Loucy (cell line): ENCODE measurements at regions not wholly inside any gene's neighbourhood (a gene's known extent, or its start where the extent isn't known, plus 50 kb on each side); places are given as distances from the start of the nearest gene placed in this dataset.

Experiments
- H2AFZ ChIP-seq: fragments of 200-600 bp; sonication (generic); 2 replicates; pipeline ENCODE4 v1.6.0; 2016; ENCODE audit warnings: antibody characterized with exemption, mild to moderate bottlenecking, low read length, moderate library complexity
- H3F3A ChIP-seq: fragments of 200-600 bp; 2 replicates; pipeline ENCODE4 v1.6.0; 2016; ENCODE audit warnings: antibody characterized with exemption, low read depth, mild to moderate bottlenecking
- H3K27me3 ChIP-seq: fragments of 200-600 bp; sonication (generic); 2 replicates; pipeline ENCODE4 v1.6.1; 2014; ENCODE audit warnings: low read length, mild to moderate bottlenecking; ENCODE audit not compliant: insufficient read depth, poor library complexity, severe bottlenecking
- H3K36me3 ChIP-seq: fragments of 200-600 bp; sonication (generic); 2 replicates; pipeline ENCODE4 v1.6.1; 2016; ENCODE audit warnings: low read length; ENCODE audit not compliant: insufficient read depth
- H3K4me1 ChIP-seq: fragments of 200-600 bp; sonication (generic); 2 replicates; pipeline ENCODE4 v1.5.1; 2014; ENCODE audit warnings: low read length, mild to moderate bottlenecking; ENCODE audit not compliant: insufficient read depth, poor library complexity, severe bottlenecking
- H3K4me2 ChIP-seq: fragments of 200-600 bp; sonication (generic); 2 replicates; pipeline ENCODE4 v1.6.0; 2014; ENCODE audit warnings: antibody characterized with exemption, low read length, low read depth, mild to moderate bottlenecking; ENCODE audit not compliant: poor library complexity, severe bottlenecking
- H3K4me3 ChIP-seq: fragments of 200-600 bp; sonication (generic); 2 replicates; pipeline ENCODE4 v1.5.1; 2014; ENCODE audit warnings: low read length, mild to moderate bottlenecking, mixed read lengths; ENCODE audit not compliant: poor library complexity, severe bottlenecking
- H3K79me2 ChIP-seq: fragments of 200-600 bp; sonication (generic); 2 replicates; pipeline ENCODE4 v1.6.1; 2014; ENCODE audit warnings: low read length; ENCODE audit not compliant: insufficient read depth
- H3K9ac ChIP-seq: fragments of 200-600 bp; sonication (generic); 2 replicates; pipeline ENCODE4 v1.6.0; 2014; ENCODE audit warnings: mild to moderate bottlenecking, low read depth, low read length, moderate library complexity; ENCODE audit not compliant: poor library complexity, severe bottlenecking
- H3K9me2 ChIP-seq: fragments of 200-600 bp; sonication (generic); replicated peaks from 2 replicates; pipeline ENCODE4 v1.6.1; 2016; ENCODE audit warnings: low read depth, low read length, mixed read lengths
- H3K9me3 ChIP-seq: fragments of 200-600 bp; sonication (generic); 2 replicates; pipeline ENCODE4 v1.6.1; 2014; ENCODE audit warnings: mild to moderate bottlenecking, antibody characterized with exemption, low read length, low read depth; ENCODE audit not compliant: insufficient read depth
- H4K20me1 ChIP-seq: fragments of 200-600 bp; sonication (generic); 2 replicates; pipeline ENCODE4 v1.6.0; 2014; ENCODE audit warnings: antibody characterized with exemption, low read length, mild to moderate bottlenecking; ENCODE audit not compliant: insufficient read depth, poor library complexity, severe bottlenecking
- EZH2phosphoT487 ChIP-seq: fragments of 200-600 bp; IDR thresholded peaks from 2 replicates; pipeline ENCODE4 v1.6.1; 2018; ENCODE audit warnings: antibody characterized with exemption, mild to moderate bottlenecking, moderate library complexity, borderline replicate concordance
- TF ChIP-seq, protein P1 (sequence below): fragments of 200-600 bp; sonication (generic); conservative IDR thresholded peaks from 2 replicates; pipeline ENCODE4 v1.5.1; 2014; ENCODE audit warnings: mild to moderate bottlenecking, antibody characterized with exemption, low read length

DNA sequence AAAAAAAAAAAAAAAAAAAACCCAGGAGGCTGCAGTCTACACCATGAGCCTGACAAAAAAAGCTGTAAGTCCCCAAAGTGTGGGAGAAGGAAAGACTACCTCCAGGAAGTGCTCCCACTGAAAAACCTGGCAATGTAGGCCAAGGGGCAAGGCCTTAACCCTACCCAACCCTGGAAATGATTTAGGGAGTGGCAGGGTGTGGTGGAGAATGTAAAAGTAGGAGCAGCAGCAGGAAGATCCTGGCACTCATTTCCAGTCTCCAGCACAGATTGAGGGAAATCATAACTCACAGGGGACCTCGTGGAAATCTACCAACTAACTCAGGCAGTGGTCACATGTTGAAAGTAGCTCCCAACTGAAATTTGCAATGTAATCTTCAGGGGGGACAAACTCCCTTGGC, 839.5 kb downstream of the EPHA3 start:
- TF ChIP-seq, protein P1, sequence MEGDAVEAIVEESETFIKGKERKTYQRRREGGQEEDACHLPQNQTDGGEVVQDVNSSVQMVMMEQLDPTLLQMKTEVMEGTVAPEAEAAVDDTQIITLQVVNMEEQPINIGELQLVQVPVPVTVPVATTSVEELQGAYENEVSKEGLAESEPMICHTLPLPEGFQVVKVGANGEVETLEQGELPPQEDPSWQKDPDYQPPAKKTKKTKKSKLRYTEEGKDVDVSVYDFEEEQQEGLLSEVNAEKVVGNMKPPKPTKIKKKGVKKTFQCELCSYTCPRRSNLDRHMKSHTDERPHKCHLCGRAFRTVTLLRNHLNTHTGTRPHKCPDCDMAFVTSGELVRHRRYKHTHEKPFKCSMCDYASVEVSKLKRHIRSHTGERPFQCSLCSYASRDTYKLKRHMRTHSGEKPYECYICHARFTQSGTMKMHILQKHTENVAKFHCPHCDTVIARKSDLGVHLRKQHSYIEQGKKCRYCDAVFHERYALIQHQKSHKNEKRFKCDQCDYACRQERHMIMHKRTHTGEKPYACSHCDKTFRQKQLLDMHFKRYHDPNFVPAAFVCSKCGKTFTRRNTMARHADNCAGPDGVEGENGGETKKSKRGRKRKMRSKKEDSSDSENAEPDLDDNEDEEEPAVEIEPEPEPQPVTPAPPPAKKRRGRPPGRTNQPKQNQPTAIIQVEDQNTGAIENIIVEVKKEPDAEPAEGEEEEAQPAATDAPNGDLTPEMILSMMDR = no peak
- no peak for TF ChIP-seq EZH2phosphoT487
- H3F3A ChIP-seq = no peaks in the 10 kb centered on the region
- H2AFZ ChIP-seq = no peak overlapping the region
- no peaks in the 10 kb centered on the region for H3K27me3 ChIP-seq
- H3K4me1 ChIP-seq = no peaks in the 10 kb centered on the region
- H3K36me3 ChIP-seq = no peaks in the 10 kb centered on the region
- peaks cover 3% of the 10 kb centered on the region; the same call in 1 of the 2 replicates for H3K9me3 ChIP-seq
- no peaks in the 10 kb centered on the region for H3K79me2 ChIP-seq
- no peak overlapping the region for H3K4me3 ChIP-seq
- no peaks in the 10 kb centered on the region for H3K9me2 ChIP-seq
- no peak overlapping the region for H3K4me2 ChIP-seq
- no peaks in the 10 kb centered on the region for H4K20me1 ChIP-seq
- no peak overlapping the region for H3K9ac ChIP-seq

DNA sequence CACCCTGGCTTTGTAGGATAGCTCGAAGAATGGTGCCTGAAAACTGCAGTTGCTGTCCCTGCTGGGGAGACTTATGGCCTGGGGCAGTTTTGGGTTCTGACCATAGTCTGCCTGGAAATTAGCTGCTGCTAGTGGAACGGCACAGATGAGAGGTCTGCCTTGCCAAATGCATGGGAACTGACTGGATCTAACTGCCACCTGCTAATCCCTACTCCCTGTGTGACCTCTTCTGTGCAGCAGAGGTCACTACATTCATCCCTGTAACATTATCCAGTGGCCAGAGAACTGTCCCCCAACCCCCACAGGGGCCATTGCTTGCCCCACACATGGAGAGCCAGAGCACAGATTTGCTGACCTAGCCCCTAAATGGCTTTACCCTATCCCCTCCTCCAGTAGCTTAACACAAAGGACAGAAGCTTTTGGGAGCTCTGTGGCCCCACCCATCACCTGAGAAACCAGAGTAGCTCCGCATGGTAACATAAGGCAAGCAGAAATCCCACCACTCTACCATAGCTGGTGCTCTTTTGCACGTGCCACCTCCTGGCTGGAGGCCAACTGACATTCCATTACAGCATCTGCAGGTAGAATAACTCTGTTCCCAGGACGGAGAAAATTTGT, 840.0 kb downstream of the EPHA3 start:
- Histone ChIP-seq H3K27me3 (no peaks in the 10 kb centered on the region), H3K4me3 (no peak overlapping the region), H3K9ac (no peak overlapping the region), H3K9me3 (peaks cover 3% of the 10 kb centered on the region; the same call in 1 of the 2 replicates), H3K36me3 (no peaks in the 10 kb centered on the region), H2AFZ (no peak overlapping the region), H3K4me1 (no peaks in the 10 kb centered on the region), H3K9me2 (no peaks in the 10 kb centered on the region), H3K4me2 (no peak overlapping the region), H4K20me1 (no peaks in the 10 kb centered on the region), H3F3A (no peaks in the 10 kb centered on the region), H3K79me2 (no peaks in the 10 kb centered on the region)
- TF ChIP-seq, protein P1 = no peak
- TF ChIP-seq EZH2phosphoT487 = no peak

DNA sequence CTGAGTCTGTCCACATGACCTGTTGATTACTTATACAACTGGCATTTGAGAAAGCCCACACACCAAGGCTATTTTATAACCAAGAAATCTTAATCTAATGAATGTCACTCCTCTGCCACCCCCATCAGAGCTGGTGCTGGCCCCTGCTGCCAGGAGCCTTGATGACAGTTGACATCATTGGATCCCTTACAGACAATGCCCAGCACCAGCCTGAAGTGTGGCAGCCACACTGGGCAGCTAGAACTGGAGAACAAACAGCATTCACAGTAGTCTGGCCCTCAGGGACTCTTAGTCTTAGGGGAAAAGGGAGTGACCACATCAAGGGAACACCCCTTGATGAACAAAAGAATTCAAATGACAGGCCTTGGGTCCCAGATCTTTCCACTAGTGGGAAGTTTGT, 840.6 kb downstream of the EPHA3 start:
- TF ChIP-seq EZH2phosphoT487 = no peak
- TF ChIP-seq, protein P1 = no peak
- no peaks in the 10 kb centered on the region for H3K36me3 ChIP-seq
- H3K27me3 ChIP-seq = no peaks in the 10 kb centered on the region
- H3K9ac ChIP-seq = no peak overlapping the region
- no peaks in the 10 kb centered on the region for H3F3A ChIP-seq
- H3K9me3 ChIP-seq = peaks cover 3% of the 10 kb centered on the region; the same call in 1 of the 2 replicates
- H4K20me1 ChIP-seq = no peaks in the 10 kb centered on the region
- no peak overlapping the region for H2AFZ ChIP-seq
- H3K4me1 ChIP-seq = no peaks in the 10 kb centered on the region
- H3K4me2 ChIP-seq = no peak overlapping the region
- no peak overlapping the region for H3K4me3 ChIP-seq
- H3K79me2 ChIP-seq = no peaks in the 10 kb centered on the region
- H3K9me2 ChIP-seq = no peaks in the 10 kb centered on the region
